ENCODE measurements at regions not wholly inside any gene's neighbourhood (a gene's known extent, or its start where the extent isn't known, plus 50 kb on each side); places are given as distances from the start of the nearest gene placed in this dataset.

- TF ChIP-seq CTCF (IDR thresholded peaks at IDR 0.05; ENCODE audit: low read length) (no peak), EZH2phosphoT487 (IDR thresholded peaks at IDR 0.05; ENCODE audit: low read length) (no peak), EZH2 (optimal IDR thresholded peaks at IDR 0.05; ENCODE audit: low read depth, low read length) (no peak)
These were observed 253.6 kb upstream of the CCDC179 start for GRCh38 chr11:23113887-23114216.

Measured in MM.1S (cell line).